WTC11 (cell line): ENCODE measurements at regions not wholly inside any gene's neighbourhood (a gene's known extent, or its start where the extent isn't known, plus 50 kb on each side); places are given as distances from the start of the nearest gene placed in this dataset.

Source experiments
- JUN ChIP-seq: sonication (generic); formaldehyde crosslinking; IDR thresholded peaks from 2 replicates; pipeline ENCODE4 v1.8.0; 2023; ENCODE audit warnings: mild to moderate bottlenecking, missing genetic modification reagents
- USF1 ChIP-seq: sonication (generic); formaldehyde crosslinking; IDR thresholded peaks from 2 replicates; pipeline ENCODE4 v1.8.0; 2022; ENCODE audit warnings: mild to moderate bottlenecking, missing genetic modification reagents
- USF2 ChIP-seq: sonication (generic); formaldehyde crosslinking; IDR thresholded peaks from 2 replicates; pipeline ENCODE4 v1.8.1; 2023; ENCODE audit warnings: mild to moderate bottlenecking, missing genetic modification reagents, moderate library complexity

GRCh38 chr4:36852856-36853255, 391.7 kb upstream of the NWD2 start:
- TF ChIP-seq USF2 (CRISPR knock-in tag) (no peak), USF1 (CRISPR knock-in tag) (no peak), JUN (CRISPR knock-in tag) (no peak)
